K562 (cell line): ENCODE measurements at regions not wholly inside any gene's neighbourhood (a gene's known extent, or its start where the extent isn't known, plus 50 kb on each side); places are given as distances from the start of the nearest gene placed in this dataset.

Experiments
- ATAC-seq: fragments of 200-7000 bp; cut with Tn5 transposase; 3 replicates; pipeline ENCODE4 v1.9.1; 2020; ENCODE audit warnings: moderate library complexity
- BruUV-seq: library from RNA; stranded (reverse); fragments of 400-500 nt; replicated peaks from 2 replicates; lab custom pipeline; 2021; lab: Mats Ljungman, UMichigan
- CTCF ChIA-PET: fragments of 300-600 bp; formaldehyde crosslinking; extraction: SDS; loops from one replicate; lab custom pipeline; 2021; ENCODE audit warnings: low intra/inter-chr PET ratio; lab: Yijun Ruan, JAX
- POLR2A ChIA-PET: fragments of 300-600, 350-650 bp; sonication (Branson Sonifier 250); formaldehyde crosslinking; extraction: SDS; loops from one replicate; lab custom pipeline; 2021; ENCODE audit warnings: antibody characterized with exemption, inconsistent platforms; lab: Yijun Ruan, JAX
- DNase-seq, 4 experiments: peaks; one replicate each; pipeline versions ENCODE4 v3.0.0 to v3.0.0-alpha.2; 2011 to 2018; ENCODE audit warnings: low spot score in 3 of 4, mixed read lengths in 3 of 4; ENCODE audit errors: extremely low read depth in 1 of 4
- FAIRE-seq: peaks from 2 replicates; lab custom pipeline; 2011; peaks lifted over from hg19 to GRCh38; lab: Jason Lieb, UNC
- H2AFZ ChIP-seq: 2 replicates; pipeline ENCODE4 v1.6.0; 2011; ENCODE audit warnings: low read depth, low read length, control low read depth, inconsistent platforms
- H3K27ac ChIP-seq: fragments of 200-600 bp; 3 replicates; pipeline ENCODE4 v1.8.0; 2011; ENCODE audit warnings: low read depth, mild to moderate bottlenecking, control low read depth, inconsistent platforms, low read length, moderate library complexity, mixed read lengths; ENCODE audit errors: extremely low read depth
- H3K27me3 ChIP-seq, 2 experiments: fragments of 300-600 bp in 1 of 2; 2 replicates in 1 of 2; 3 replicates in 1 of 2; pipeline versions ENCODE4 v1.6.0 to v1.8.0; 2011; ENCODE audit warnings: inconsistent platforms in 2 of 2, low read length in 2 of 2, mild to moderate bottlenecking in 1 of 2, mixed read lengths in 1 of 2, moderate library complexity in 1 of 2; ENCODE audit not compliant: control insufficient read depth in 2 of 2, insufficient read depth in 2 of 2
- H3K36me3 ChIP-seq: fragments of 300-600 bp; 3 replicates; pipeline ENCODE4 v1.8.0; 2011; ENCODE audit warnings: mild to moderate bottlenecking, low read length, inconsistent platforms; ENCODE audit not compliant: control insufficient read depth, insufficient read depth
- H3K4me1 ChIP-seq, 2 experiments: fragments of 200-600 bp in 1 of 2; replicated peaks in 1 of 2; 2 replicates in 1 of 2; 3 replicates in 1 of 2; pipeline versions ENCODE4 v1.5.1 to v1.8.0; 2011; ENCODE audit warnings: inconsistent platforms in 2 of 2, low read length in 2 of 2, mild to moderate bottlenecking in 1 of 2, mixed read lengths in 1 of 2, moderate library complexity in 1 of 2; ENCODE audit not compliant: control insufficient read depth in 2 of 2, insufficient read depth in 2 of 2
- H3K4me2 ChIP-seq: 2 replicates; pipeline ENCODE4 v1.6.1; 2011; ENCODE audit warnings: low read length, control low read depth, inconsistent platforms, mixed read lengths; ENCODE audit not compliant: insufficient read depth
- H3K4me3 ChIP-seq: fragments of 200-600 bp; sonication (generic), shearing (Covaris generic); 2 replicates; pipeline ENCODE4 v1.5.1; 2016; ENCODE audit warnings: control low read depth, inconsistent platforms
- H3K79me2 ChIP-seq: fragments of 200-600 bp; 3 replicates; pipeline ENCODE4 v1.8.0; 2011; ENCODE audit warnings: low read length, inconsistent platforms; ENCODE audit not compliant: control insufficient read depth, insufficient read depth
- H3K9ac ChIP-seq, 2 experiments: 2 replicates each; pipeline versions ENCODE4 v1.6.0 to v1.6.1; 2011; ENCODE audit warnings: low read depth in 2 of 2, low read length in 2 of 2, control low read depth in 1 of 2, inconsistent platforms in 1 of 2, mild to moderate bottlenecking in 1 of 2, mixed read lengths in 1 of 2; ENCODE audit not compliant: insufficient read depth in 1 of 2
- H3K9me1 ChIP-seq: one replicate; pipeline ENCODE4 v1.6.0; 2011; ENCODE audit warnings: inconsistent platforms, mild to moderate bottlenecking, low read length, moderate library complexity; ENCODE audit not compliant: control insufficient read depth, insufficient read depth
- H3K9me3 ChIP-seq: replicated peaks from 2 replicates; pipeline ENCODE4 v1.5.1; 2011; ENCODE audit warnings: low read depth, low read length, inconsistent platforms; ENCODE audit not compliant: control insufficient read depth, insufficient read depth
- H4K20me1 ChIP-seq: replicated peaks from 2 replicates; pipeline ENCODE4 v1.6.1; 2011; ENCODE audit warnings: low read length, inconsistent platforms, mixed read lengths; ENCODE audit not compliant: control insufficient read depth, insufficient read depth
- CREB1 ChIP-seq, 2 experiments: sonication (generic) in 1 of 2; formaldehyde crosslinking in 1 of 2; IDR thresholded peaks; 2 replicates each; pipeline versions ENCODE4 v1.6.1 to v1.8.0; 2012 to 2022; ENCODE audit warnings: inconsistent platforms in 1 of 2, mild to moderate bottlenecking in 1 of 2, missing genetic modification reagents in 1 of 2, moderate library complexity in 1 of 2
- KAT2B ChIP-seq: IDR thresholded peaks from one replicate; pipeline ENCODE4 v1.6.1; 2012; ENCODE audit warnings: low read depth, mild to moderate bottlenecking, control low read depth, inconsistent platforms, low read length, moderate library complexity
- MTA2 ChIP-seq: fragments of 450-650 bp; IDR thresholded peaks from 2 replicates; pipeline ENCODE4 v1.6.1; 2016; ENCODE audit warnings: low read depth
- POLR2A ChIP-seq: fragments of 450-650 bp; conservative IDR thresholded peaks from 2 replicates; pipeline ENCODE4 v1.6.1; 2016
- PTRF ChIP-seq: fragments of 450-650 bp; IDR thresholded peaks from 2 replicates; pipeline ENCODE4 v1.6.1; 2016; ENCODE audit warnings: mild to moderate bottlenecking, missing genetic modification characterization, missing compliant biosample characterization
- RB1 ChIP-seq: fragments of 450-650 bp; IDR thresholded peaks from 2 replicates; pipeline ENCODE4 v1.6.1; 2017; ENCODE audit warnings: low read depth, mild to moderate bottlenecking
- WGBS: fragments of 100-300 bp; shearing (Covaris generic); methylation state at CpG from one replicate; pipeline ENCODE4 v1.1.6; 2016; ENCODE audit warnings: low coverage, mixed read lengths; ENCODE audit not compliant: insufficient coverage; ENCODE audit errors: missing lambda C conversion rate; 5-methylcytosine and 5-hydroxymethylcytosine counted together
- in situ Hi-C: fragments of 300-500 bp; cut with MboI; formaldehyde crosslinking; loops from 4 replicates; pipeline ENCODE4 v1.15.0; 2018; ENCODE audit warnings: inconsistent platforms, mixed read lengths
- intact Hi-C: fragments of 100-400 bp; cut with micrococcal nuclease; formaldehyde crosslinking; loops from 2 replicates; pipeline ENCODE4 v1.14.2; 2022
- TF ChIP-seq, protein P1 (sequence below): fragments of 250-450 bp; sonication (Bioruptor Pico); IDR thresholded peaks from 2 replicates; pipeline ENCODE4 v1.5.0; 2021; ENCODE audit warnings: mild to moderate bottlenecking, borderline replicate concordance

DNA sequence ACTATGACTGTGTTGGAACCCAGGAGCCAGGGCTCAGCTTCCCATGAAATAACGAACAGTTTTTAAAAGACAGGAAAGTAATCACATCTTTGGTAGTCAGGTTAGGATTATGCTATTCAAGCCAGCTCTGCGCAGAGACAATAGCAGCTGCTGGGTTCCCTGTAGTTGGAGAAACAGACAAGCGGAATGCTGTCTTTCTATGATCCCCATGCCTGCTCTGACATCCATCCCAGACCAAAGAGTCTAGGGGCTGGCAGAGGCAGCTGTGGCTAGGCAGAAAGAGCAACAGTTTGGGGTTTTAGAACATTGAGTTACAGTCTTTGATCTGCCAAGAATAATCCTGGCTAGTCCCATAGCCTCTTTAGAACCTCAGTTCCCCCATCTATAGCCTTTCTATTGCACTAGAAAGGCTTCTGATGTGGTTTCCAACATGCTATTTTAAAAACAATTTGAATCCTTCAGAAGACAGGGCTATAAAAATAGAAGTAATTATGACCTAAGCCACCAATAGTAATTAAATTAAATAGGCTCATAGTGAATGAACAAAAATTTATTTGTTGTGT is 146.8 kb downstream of the MTX2 start:
- TF ChIP-seq PTRF (no peak), CREB1 (IDR thresholded peaks at IDR 0.05) (no peak), CREB1 (CRISPR knock-in tag; IDR thresholded peaks at IDR 0.05) (no peak)
- 0% methylated on average over 3 of the region's 3 CpGs for WGBS
- no peak for DNase-seq
- no peak overlapping the region for H3K9ac ChIP-seq
- H3K4me1 ChIP-seq: no peaks in the 10 kb centered on the region
- no peak overlapping the region for H2AFZ ChIP-seq
- FAIRE-seq: no peak
- ATAC-seq: no peak
- no peaks in the 10 kb centered on the region for H3K36me3 ChIP-seq
- H3K9me1 ChIP-seq: no peaks in the 10 kb centered on the region
- intact Hi-C loops: no loop called here
- no peak overlapping the region for H3K27ac ChIP-seq
- no peaks in the 10 kb centered on the region for H4K20me1 ChIP-seq
- no peaks in the 10 kb centered on the region for H3K9me3 ChIP-seq
- ChIA-PET CTCF (no interaction called here), POLR2A (no interaction called here)
- H3K4me2 ChIP-seq: no peak overlapping the region
- BruUV-seq: no TSS peak
- H3K79me2 ChIP-seq: no peaks in the 10 kb centered on the region
- H3K27me3 ChIP-seq: peaks cover 6 to 23% of the 10 kb centered on the region in 2 experiments
- H3K4me3 ChIP-seq: no peak overlapping the region
- in situ Hi-C loops: no loop called here

DNA sequence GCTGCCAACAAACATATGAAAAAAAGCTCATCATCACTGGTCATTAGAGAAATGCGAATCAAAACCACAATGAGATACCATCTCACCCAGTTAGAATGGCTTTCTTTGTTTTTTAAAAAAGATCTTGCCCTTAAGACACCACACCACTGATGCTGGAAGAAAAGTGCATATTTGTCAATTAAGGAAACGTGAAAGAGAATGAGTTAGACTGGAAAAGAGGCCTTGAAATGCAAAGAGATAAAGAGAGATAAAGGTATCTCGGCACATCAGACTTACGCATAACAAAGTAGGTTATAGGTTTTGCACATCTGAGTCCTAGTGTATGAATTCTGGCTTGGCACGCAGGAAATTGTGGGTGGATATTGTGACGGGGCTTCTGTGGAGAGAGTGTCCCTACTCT is 149.5 kb downstream of the MTX2 start:
- no TSS peak for BruUV-seq
- in situ Hi-C loops: no loop called here
- Histone ChIP-seq H3K36me3 (no peaks in the 10 kb centered on the region), H2AFZ (no peak overlapping the region), H3K4me3 (no peak overlapping the region), H3K9ac (no peak overlapping the region), H3K9me3 (no peaks in the 10 kb centered on the region), H3K4me2 (no peak overlapping the region), H3K9me1 (no peaks in the 10 kb centered on the region), H3K27me3 (peaks cover 11 to 24% of the 10 kb centered on the region in 2 experiments), H3K79me2 (no peaks in the 10 kb centered on the region), H4K20me1 (no peaks in the 10 kb centered on the region), H3K4me1 (no peaks in the 10 kb centered on the region), H3K27ac (no peak overlapping the region)
- CTCF ChIA-PET: no interaction called here
- POLR2A ChIA-PET: no interaction called here
- DNase-seq: no peak
- intact Hi-C loops: no loop called here
- no peak for ATAC-seq
- FAIRE-seq: no peak
- WGBS: under 1% methylated on average over 6 of the region's 6 CpGs
- TF ChIP-seq KAT2B (no peak), POLR2A (no peak), MTA2 (no peak), RB1 (no peak)
- TF ChIP-seq, protein P1, sequence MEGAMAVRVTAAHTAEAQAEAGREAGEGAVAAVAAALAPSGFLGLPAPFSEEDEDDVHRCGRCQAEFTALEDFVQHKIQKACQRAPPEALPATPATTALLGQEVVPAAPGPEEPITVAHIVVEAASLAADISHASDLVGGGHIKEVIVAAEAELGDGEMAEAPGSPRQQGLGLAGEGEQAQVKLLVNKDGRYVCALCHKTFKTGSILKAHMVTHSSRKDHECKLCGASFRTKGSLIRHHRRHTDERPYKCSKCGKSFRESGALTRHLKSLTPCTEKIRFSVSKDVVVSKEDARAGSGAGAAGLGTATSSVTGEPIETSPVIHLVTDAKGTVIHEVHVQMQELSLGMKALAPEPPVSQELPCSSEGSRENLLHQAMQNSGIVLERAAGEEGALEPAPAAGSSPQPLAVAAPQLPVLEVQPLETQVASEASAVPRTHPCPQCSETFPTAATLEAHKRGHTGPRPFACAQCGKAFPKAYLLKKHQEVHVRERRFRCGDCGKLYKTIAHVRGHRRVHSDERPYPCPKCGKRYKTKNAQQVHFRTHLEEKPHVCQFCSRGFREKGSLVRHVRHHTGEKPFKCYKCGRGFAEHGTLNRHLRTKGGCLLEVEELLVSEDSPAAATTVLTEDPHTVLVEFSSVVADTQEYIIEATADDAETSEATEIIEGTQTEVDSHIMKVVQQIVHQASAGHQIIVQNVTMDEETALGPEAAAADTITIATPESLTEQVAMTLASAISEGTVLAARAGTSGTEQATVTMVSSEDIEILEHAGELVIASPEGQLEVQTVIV (CRISPR knock-in tag): no peak
